HG02970 (cell line): ENCODE measurements at regions not wholly inside any gene's neighbourhood (a gene's known extent, or its start where the extent isn't known, plus 50 kb on each side); places are given as distances from the start of the nearest gene placed in this dataset.

ENCODE experiments used
- ATAC-seq: cut with Tn5 transposase; IDR thresholded peaks from one replicate; pipeline ENCODE4 v1.9.1; 2021; ENCODE audit warnings: mild to moderate bottlenecking, moderate library complexity, moderate number of reproducible peaks; ENCODE audit not compliant: unreplicated experiment, low FRiP score

DNA sequence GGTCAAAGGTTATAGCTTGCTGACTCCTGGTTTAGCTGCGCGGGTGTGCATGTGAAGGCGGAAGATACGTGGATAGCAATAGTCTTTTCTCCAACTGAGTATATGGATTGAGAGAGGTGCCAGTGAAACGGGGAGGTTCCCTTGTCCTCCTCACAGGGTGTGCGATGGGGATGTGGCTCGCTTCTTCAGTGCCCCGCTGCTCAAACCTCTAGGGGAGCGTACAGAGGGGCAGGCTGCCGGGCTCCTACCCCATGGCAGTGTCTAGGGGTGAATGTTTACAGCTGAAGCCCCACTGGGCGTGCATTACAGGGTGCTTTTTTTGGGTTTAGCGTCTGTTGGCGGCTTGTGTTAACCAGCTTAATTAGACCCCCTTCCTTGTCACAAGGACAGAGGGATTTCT, 438.5 kb downstream of the CCSER2 start:
- no peak for ATAC-seq

DNA sequence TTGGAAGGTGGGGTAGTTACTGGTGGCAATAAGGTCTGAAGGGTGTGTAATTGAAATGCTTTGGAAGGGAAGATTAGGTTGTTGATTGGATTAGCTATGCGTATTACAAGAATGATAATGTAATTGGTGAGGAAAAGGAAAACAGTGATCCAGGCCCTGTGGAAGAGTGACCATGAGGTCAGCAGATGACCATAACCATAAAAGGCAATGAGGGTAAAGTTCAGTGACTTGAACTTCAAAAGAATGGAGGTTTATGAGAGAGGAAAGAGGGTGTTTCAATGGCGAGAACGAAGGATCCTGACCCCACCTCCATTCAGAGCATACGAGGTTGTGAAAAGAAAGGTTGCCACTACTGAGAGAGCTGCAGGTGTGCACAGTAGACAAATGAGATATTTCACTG, 439.7 kb downstream of the CCSER2 start:
- no peak for ATAC-seq

DNA sequence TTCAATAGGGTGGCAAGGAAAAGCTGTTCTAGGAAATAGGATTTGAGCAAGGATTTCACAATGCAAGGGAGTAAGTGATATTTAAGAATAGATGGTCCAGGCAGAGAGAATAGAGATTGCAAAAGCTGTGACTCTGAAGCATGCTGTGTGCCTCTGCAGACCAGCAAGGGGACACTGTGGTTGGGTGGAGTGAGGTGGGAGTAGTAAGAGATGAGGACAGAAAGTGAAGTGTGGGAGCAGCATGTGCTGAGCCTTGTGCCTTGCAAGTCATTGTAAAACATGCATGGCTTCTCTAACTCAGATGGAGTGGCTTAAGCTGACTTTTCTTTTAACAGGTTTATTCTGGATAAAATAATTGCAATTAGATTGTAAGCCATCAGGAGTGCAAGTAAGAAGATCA, 442.4 kb downstream of the CCSER2 start:
- no peak for ATAC-seq

DNA sequence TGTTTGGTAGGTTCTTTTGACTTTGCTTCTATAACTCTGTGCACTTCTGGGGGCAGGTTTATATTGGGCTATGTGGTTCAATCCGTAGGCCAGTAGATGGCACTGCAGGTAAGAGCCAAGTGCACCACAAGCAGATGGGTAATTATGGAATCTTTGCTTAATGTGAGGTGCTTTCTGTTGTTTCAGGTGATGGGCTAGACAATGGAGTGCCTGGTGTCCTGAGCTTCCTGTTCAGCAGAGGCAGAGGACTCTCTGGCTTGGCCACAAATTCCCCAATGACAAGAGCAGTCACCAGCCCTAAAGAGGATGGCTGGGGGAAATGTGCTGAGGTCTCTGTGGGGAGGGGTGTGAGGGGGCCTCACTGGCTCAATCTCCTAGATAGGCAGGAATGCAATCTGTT, 455.0 kb downstream of the CCSER2 start:
- ATAC-seq: peak; percentile 75

DNA sequence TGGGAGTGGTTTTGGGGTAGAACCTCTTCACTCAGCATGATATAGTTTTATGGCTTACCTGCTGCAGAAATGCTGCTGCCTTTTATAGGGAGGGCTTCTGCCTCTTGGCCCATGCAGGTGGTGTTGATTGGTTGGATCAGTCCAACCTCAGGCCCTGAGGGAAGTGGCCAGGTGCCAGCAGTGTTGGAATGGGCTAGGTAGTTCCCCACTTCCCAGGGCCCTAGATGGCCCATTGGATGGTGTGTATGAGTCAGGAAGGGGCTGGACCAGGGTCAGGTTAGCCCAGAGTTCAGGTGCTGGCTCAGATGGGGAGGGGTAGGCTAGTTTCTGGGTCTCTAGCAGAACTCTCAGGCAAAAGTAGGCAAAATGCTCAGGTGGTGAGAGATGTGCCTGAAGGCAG, 455.5 kb downstream of the CCSER2 start:
- ATAC-seq: no peak

- ATAC-seq: no peak
Measured at GRCh38 chr10:84784749-84785148, 456.4 kb downstream of the CCSER2 start.

DNA sequence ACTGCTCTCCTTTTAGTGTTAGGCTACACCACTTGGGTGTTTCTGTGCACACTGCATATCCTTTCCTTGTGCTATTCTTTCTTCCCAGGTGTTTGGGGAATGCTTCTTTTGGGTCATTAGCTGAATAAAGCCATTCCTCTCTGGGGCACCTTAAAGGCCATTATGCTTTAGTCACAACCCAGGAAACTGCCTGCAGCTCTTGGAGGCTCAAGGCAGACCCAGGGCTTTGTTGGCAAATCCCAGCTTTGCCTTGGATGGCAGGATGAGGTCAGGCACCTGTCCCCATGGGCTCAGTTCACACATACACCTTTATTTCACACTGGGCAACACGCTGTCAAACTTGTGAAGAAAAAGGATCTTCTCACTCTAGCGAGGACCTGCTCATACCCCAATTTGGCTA, 460.6 kb downstream of the CCSER2 start:
- no peak for ATAC-seq

DNA sequence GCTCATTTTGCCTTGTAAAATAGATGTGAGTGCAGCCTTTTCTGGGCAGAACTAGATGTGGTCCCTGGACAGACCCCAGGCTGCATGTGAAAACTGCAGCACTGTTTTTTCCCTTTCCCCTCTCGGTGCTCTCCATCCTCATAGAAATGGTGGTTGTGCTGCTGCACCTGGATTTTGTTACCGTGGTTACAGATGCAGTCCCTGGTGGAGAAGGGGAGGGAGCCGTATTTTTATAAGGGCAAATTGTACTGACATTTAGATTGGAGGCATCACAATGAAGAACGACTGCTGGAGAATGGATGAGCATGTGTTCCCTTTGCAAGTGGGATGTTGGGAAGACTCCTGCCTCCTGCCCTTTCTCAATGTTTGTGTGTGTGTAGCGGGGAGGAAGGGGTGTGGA, 469.9 kb downstream of the CCSER2 start:
- no peak for ATAC-seq

GRCh38 chr10:84801156-84801555, 472.8 kb downstream of the CCSER2 start:
- no peak for ATAC-seq

DNA sequence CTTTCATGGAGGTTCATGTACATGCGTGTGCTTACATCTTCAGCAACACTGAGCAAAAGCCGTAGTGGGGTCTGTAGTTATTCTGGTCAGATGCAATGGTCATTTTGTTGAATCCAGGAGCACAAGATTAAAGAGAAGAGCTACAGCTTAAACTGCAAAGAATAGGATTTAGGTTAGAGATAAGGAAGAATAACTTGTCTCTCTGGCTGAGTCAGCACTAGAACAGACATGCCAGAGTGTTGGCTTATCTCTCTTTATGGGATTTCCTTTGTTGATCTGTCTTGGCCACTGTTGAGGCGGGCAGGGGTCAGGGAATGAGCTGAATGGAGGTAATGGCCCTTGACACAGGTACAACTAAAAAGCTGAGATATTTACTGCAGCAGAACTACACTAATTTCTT, 473.5 kb downstream of the CCSER2 start:
- no peak for ATAC-seq

DNA sequence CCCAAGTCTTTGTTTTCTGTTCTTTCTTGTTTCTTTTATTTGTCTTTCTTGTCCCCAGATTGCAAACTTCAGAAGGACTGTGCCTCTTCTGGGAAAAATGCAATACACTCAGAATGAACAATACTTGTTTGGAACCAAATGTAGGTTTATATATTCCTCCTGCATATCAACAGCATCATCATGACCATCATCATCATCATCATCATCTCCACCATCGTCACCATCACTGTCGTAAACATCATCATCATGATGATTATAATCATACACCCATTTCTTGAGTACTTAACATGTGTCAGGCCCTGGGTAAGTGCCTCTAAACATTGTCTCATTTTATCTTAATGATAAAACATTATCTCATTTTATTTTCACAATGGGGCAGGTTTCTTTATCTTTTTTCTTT, 476.8 kb downstream of the CCSER2 start:
- ATAC-seq: no peak

GRCh38 chr10:84811113-84811512, 482.7 kb downstream of the CCSER2 start:
- no peak for ATAC-seq

DNA sequence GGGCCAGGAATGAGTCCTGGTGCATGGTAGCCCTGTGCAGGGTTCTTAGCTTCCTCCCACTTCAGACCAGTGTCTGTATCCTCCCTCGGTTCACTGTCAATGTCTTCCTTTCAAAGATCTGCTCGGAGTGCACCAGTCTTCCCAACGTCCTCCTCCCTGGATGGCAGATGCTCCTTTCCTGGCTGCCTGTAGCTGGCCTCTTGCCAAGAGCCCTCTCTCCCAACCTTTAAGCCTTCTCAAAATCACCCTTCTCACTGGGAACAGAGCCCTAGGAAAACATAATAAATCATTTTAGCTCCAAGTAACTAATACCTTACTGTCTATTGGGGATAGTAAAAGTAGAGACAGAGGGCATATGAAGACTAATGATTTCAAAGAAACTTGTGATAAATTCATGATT, 490.6 kb downstream of the CCSER2 start:
- ATAC-seq: no peak

- ATAC-seq: no peak
Measured at GRCh38 chr10:84820120-84820519, 491.7 kb downstream of the CCSER2 start.

DNA sequence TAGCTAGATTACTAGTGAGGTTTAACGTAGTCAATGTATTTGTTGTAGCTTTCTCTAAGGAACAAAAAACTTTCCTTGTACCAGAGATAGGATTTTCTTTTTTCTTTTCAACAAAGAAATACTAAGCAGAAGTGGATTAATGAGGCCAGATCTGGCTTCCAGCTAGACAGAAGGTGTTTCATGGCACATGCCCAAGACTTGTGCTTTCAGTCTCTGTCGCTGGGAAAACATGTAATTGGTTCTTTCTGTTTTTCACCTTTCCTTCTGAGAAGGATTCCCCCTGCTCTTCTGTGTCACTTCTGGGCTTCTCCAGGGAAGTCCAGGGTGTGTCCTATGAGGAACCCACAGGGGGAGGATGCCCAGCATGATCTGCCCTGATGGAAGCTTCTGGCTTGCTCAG, 492.2 kb downstream of the CCSER2 start:
- no peak for ATAC-seq

GRCh38 chr10:84822931-84823630, 494.7 kb downstream of the CCSER2 start:
- no peak for ATAC-seq

- no peak for ATAC-seq
Measured at GRCh38 chr10:84824525-84824924, 496.1 kb downstream of the CCSER2 start.

DNA sequence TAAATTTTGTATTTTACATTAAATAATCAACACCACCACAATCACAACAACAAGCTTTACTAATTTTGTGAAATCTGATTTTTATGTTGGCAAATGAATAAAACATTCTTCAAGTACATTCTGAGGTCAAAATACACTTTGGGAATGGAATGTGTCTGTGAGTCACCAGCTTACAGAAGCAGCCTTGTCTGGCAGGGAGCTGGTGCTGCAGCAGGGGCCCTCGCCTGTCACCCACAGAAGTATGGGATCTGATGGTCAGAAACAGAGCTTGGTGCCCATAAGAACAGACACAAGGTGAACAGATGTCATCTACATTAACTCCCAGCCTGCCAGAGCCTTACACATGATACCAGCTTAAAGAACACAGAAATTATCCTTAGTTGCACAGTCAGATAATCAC, 496.9 kb downstream of the CCSER2 start:
- no peak for ATAC-seq

DNA sequence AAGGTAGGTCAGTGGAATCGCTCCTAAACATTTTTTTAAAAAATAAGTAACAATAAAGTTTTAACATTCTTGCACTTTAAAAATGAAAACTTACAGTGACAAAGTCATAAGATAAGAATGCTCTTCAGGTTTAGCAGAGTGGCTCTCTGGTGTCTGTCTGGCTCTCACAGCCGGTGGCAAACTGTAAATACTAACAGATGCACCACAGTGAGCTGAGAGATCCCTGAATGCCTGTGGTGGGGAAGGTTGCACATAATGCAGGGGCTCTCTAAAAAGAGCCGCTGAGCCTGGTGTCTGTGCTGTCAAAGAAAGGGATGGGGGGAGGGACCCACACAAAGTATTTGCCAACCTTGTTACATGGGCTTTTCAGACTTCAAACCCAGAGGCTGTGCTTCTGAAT, 498.3 kb downstream of the CCSER2 start:
- no peak for ATAC-seq

GRCh38 chr10:84829131-84829530, 500.7 kb downstream of the CCSER2 start:
- no peak for ATAC-seq

- ATAC-seq: no peak
Measured at GRCh38 chr10:84837041-84837812, 508.8 kb downstream of the CCSER2 start.

- no peak for ATAC-seq
Measured at GRCh38 chr10:84837877-84838276, 509.5 kb downstream of the CCSER2 start.
